Neural cell (in vitro differentiated cells): ENCODE measurements at regions not wholly inside any gene's neighbourhood (a gene's known extent, or its start where the extent isn't known, plus 50 kb on each side); places are given as distances from the start of the nearest gene placed in this dataset.

ENCODE experiments used
- EP300 ChIP-seq: fragments of 450-650 bp; conservative IDR thresholded peaks from 2 replicates; pipeline ENCODE4 v1.6.1; 2014; ENCODE audit warnings: antibody characterized with exemption, mild to moderate bottlenecking, moderate library complexity; ENCODE audit not compliant: poor library complexity, severe bottlenecking
- MXI1 ChIP-seq: fragments of 450-650 bp; conservative IDR thresholded peaks from 2 replicates; pipeline ENCODE4 v1.6.1; 2014; ENCODE audit warnings: antibody characterized with exemption, mild to moderate bottlenecking; ENCODE audit not compliant: poor library complexity, severe bottlenecking
- POLR2AphosphoS5 ChIP-seq: IDR thresholded peaks from 2 replicates; pipeline ENCODE4 v1.6.1; 2012
- RAD21 ChIP-seq: fragments of 450-650 bp; conservative IDR thresholded peaks from 2 replicates; pipeline ENCODE4 v1.6.1; 2014; ENCODE audit warnings: antibody characterized with exemption, mild to moderate bottlenecking, moderate library complexity
- SMC3 ChIP-seq: fragments of 450-650 bp; conservative IDR thresholded peaks from 2 replicates; pipeline ENCODE4 v1.6.1; 2014; ENCODE audit warnings: antibody characterized with exemption, mild to moderate bottlenecking, moderate library complexity; ENCODE audit not compliant: poor library complexity
- TAF1 ChIP-seq: IDR thresholded peaks from 2 replicates; pipeline ENCODE4 v1.6.1; 2012; ENCODE audit warnings: low read depth
- TF ChIP-seq, protein P1 (sequence below): fragments of 450-650 bp; IDR thresholded peaks from 2 replicates; pipeline ENCODE4 v1.5.1; 2014; ENCODE audit warnings: antibody characterized with exemption, mild to moderate bottlenecking, moderate library complexity; ENCODE audit not compliant: poor library complexity, severe bottlenecking
- TF ChIP-seq, protein P2 (sequence below): IDR thresholded peaks from 2 replicates; pipeline ENCODE4 v1.6.1; 2012; ENCODE audit warnings: borderline replicate concordance

DNA sequence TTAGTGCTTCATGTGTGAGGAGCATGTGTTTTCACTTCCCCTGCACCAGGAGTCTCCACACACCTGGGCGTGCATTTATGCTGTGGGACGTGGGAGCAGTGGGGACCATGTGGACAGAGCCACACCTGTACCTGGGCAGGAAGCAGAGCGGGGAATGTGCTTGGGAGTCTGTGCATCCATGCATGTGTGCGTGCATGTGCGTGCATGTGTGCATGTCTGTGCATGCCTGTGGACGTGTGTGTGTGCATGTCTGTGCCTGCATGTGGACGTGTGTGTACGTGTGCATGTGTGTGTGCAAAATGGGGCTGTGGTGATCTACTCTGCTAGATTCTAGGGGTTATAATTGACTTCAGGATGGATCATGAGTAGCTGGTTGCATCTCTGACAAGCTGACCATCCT lies 224.0 kb upstream of the GMDS start:
- TF ChIP-seq POLR2AphosphoS5 (no peak), RAD21 (no peak), EP300 (no peak), SMC3 (no peak), TAF1 (no peak), MXI1 (no peak)
- TF ChIP-seq, protein P1, sequence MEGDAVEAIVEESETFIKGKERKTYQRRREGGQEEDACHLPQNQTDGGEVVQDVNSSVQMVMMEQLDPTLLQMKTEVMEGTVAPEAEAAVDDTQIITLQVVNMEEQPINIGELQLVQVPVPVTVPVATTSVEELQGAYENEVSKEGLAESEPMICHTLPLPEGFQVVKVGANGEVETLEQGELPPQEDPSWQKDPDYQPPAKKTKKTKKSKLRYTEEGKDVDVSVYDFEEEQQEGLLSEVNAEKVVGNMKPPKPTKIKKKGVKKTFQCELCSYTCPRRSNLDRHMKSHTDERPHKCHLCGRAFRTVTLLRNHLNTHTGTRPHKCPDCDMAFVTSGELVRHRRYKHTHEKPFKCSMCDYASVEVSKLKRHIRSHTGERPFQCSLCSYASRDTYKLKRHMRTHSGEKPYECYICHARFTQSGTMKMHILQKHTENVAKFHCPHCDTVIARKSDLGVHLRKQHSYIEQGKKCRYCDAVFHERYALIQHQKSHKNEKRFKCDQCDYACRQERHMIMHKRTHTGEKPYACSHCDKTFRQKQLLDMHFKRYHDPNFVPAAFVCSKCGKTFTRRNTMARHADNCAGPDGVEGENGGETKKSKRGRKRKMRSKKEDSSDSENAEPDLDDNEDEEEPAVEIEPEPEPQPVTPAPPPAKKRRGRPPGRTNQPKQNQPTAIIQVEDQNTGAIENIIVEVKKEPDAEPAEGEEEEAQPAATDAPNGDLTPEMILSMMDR, result no peak
- TF ChIP-seq, protein P2, sequence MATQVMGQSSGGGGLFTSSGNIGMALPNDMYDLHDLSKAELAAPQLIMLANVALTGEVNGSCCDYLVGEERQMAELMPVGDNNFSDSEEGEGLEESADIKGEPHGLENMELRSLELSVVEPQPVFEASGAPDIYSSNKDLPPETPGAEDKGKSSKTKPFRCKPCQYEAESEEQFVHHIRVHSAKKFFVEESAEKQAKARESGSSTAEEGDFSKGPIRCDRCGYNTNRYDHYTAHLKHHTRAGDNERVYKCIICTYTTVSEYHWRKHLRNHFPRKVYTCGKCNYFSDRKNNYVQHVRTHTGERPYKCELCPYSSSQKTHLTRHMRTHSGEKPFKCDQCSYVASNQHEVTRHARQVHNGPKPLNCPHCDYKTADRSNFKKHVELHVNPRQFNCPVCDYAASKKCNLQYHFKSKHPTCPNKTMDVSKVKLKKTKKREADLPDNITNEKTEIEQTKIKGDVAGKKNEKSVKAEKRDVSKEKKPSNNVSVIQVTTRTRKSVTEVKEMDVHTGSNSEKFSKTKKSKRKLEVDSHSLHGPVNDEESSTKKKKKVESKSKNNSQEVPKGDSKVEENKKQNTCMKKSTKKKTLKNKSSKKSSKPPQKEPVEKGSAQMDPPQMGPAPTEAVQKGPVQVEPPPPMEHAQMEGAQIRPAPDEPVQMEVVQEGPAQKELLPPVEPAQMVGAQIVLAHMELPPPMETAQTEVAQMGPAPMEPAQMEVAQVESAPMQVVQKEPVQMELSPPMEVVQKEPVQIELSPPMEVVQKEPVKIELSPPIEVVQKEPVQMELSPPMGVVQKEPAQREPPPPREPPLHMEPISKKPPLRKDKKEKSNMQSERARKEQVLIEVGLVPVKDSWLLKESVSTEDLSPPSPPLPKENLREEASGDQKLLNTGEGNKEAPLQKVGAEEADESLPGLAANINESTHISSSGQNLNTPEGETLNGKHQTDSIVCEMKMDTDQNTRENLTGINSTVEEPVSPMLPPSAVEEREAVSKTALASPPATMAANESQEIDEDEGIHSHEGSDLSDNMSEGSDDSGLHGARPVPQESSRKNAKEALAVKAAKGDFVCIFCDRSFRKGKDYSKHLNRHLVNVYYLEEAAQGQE, result no peak
